ELR (cell line): ENCODE measurements at regions not wholly inside any gene's neighbourhood (a gene's known extent, or its start where the extent isn't known, plus 50 kb on each side); places are given as distances from the start of the nearest gene placed in this dataset.
A peak's percentile ranks its signal among the peaks of the same experiment; 100 is the strongest.
"Not testable (repeated sequence)": the region's sequence is repeated elsewhere in the genome, so short reads cannot be mapped to it uniquely, and the experiment has no call there.

ENCODE experiments used
- DNase-seq: peaks from one replicate; pipeline ENCODE4 v3.0.0-alpha.2; 2015; ENCODE audit warnings: low read depth

DNA sequence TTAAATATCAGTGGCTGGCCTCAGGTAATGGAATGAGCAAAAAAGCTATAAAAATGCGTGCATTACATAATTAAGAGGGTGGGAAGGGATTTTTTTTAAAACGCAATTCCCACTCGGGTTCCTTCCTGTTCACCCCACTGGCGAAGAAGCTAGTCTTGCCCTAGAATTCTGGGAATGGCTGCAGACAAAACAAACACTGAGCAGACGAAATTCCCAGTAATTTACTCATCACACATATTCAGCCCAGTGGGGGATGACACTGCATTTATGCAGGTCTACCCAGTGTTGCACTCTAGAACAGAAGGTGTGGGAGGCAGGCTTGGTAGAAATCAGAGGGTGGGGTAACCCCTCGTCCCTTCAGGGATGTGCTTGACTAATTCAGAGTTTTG lies 2695.0 kb upstream of the DEFB115 start:
- DNase-seq = peak; percentile 76

- peak; percentile 75 for DNase-seq
These were observed 2694.5 kb upstream of the DEFB115 start for GRCh38 chr20:28562899-28563521.

DNA sequence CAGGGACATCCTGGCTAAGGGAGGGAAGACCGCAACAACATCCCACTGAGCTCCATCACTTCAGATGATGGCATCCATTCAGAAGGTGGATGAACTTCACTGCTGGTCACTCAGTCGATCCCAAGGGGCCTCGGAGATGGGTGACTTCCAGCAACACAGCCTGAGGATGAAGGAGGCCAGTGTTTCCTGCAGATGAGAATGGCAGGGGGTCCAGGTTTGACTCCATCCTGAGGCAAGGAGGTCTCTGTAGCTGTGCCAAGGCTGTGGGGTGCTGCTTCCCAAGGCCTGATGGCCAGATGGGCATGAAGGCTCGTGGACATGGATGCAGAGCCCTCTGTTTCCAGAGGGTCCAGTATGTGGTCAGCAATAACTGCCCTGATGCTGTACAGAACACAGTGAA lies 2693.4 kb upstream of the DEFB115 start:
- DNase-seq = not testable (repeated sequence)

DNA sequence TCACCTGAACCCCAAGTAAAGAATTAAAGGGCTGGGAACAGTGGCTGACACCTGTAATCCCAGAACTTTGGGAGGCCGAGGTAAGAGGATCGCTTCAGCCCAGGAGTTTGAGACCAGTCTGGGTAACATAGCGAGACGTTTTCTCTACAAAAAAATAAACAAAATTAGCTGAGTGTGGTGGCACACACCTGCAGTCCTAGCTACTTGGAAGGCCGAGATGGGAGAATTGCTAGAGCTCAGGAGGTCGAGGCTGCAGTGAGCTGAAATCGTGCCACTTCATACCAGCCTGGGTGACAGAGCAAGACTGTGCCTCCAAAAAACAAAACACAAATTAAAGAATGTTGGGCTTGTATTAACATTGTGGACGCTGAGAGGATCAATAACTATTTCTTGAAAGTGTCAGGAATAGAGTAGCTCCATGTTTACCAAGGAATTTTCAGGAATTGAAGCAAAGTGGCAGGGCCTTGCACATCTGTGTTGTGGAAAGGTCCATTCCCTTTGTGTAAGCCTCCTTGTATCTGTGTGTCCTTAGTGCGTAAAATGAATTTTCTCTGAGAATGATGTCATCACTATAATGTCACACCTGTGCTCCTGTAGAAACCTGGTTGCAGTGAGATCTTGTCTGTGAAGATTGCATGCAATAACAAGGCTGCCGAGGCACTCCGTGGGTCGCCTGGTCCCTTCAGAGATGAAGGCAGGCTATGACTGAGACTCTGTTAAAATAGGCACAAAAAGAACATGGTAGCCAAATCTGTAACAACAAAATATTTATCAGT lies 2692.6 kb upstream of the DEFB115 start:
- not testable (repeated sequence) for DNase-seq

DNA sequence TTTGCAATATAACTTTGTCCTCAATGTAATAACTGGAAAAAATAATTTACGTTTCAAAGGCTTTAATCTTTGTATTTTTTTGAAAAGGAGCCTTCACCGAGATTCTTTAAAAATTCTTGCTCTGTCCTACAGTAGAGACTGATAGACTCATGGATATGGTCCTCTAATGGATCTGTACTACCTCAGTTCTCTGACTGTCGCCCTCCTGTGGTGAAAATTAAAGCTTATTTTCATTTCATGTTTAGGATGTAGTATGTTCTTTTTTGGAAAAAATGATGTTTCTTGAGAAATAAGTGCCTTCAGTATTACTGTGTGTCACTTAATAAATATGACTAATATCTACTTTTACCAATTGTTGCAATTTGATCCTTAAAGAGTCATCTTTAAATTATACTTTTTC lies 2681.5 kb upstream of the DEFB115 start:
- peak; percentile 49 for DNase-seq

GRCh38 chr20:28591680-28592079 lies 2665.8 kb upstream of the DEFB115 start:
- DNase-seq = not testable (repeated sequence)

DNA sequence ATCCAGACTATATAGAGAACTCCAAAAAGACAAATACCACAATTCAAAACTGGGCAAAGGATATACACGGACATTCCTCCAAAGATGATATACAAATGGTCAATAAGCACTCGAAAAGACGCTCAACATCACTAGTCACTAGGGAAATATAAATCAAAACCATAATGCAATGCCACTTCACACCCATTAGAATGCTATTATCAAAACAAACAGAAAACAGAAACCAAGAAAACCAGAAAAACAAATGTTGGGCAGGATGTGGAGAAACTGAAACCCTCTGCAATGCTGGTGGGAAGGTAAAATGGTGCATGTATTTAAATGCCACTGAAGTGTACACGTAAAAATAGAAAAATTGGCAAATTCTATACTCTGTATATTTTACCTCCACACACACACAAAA lies 2664.1 kb upstream of the DEFB115 start:
- not testable (repeated sequence) for DNase-seq

GRCh38 chr20:28594476-28594875 lies 2663.0 kb upstream of the DEFB115 start:
- DNase-seq = not testable (repeated sequence)

DNA sequence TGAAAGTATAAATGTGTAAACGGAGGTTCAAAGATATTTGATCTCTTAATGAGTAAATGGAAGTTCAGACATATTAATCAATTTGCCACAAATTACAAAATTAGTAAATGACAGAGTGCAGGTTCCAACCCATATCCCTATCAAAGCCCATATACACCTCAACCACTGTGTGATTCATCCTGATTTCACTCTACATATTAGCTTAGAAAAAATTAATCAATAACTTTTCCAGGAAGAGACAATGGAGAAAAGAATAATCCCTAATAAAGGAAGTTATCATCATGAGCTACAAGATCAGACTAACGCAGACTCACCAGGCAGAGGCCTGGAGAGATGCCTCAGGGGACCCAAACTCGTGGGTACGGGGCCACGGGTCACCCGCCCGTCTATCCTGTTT lies 2655.5 kb upstream of the DEFB115 start:
- DNase-seq = not testable (repeated sequence)

DNA sequence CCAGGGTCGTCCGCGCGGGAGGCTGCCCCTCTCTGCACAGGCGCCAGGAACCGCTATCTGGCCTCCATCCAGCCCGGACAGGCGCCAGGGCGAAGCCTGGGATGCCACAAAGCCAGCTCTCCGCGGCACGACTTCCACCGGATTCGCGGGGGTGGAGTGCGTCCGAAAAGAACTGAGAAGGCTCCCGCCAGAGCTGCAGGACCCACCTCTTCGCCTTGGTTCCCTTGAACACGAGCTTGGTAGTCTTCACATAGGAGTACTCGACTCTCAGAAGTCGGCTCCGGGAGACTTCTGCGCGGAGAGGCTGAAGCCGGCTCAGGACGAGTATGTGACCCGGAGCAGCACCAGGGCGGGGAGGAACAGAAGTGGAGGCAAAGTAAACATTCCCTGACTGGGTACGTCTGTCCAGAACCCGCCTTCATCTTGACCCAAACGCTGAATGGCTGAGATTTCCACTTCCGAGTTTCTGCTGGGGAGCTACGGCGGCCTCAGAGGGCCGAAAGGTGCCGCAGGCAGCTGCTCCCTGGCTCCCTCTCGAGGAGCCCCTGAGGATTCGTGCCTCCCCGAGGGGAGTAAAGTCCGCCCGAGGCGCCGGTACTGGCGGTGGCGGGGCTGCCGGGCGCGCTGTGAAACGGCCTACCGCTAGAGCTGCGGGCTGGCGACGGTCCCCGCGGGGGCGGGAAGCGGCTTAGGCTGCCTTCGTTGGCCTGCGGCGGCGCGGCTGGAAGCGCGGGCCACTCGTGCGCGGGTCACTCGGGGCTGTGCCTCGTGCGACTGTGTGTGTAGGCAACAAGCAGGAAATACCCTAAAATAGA lies 2654.9 kb upstream of the DEFB115 start:
- peak; percentile 92 for DNase-seq

DNA sequence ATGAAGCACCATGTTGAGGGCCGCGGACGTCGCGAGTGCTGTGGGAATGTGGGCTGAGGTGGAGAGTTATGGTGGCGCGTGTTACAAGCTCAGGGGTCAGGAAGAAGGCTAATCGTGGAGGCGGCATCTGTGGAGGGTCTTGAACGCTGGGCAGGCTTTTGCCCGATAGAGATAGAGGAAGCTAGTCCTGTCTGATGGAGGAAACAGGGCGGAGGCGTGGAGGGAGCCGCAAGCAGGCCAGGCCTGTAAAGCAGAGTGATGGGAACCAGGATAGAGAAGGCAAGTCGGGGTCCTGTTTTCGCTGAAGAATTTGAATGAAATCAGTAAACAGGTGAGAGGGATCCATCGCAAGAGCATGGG lies 2654.3 kb upstream of the DEFB115 start:
- not testable (repeated sequence) for DNase-seq

GRCh38 chr20:28616354-28616753 lies 2641.1 kb upstream of the DEFB115 start:
- DNase-seq = no peak

- DNase-seq = not testable (repeated sequence)
These were observed 2637.4 kb upstream of the DEFB115 start for GRCh38 chr20:28619956-28620651.

DNA sequence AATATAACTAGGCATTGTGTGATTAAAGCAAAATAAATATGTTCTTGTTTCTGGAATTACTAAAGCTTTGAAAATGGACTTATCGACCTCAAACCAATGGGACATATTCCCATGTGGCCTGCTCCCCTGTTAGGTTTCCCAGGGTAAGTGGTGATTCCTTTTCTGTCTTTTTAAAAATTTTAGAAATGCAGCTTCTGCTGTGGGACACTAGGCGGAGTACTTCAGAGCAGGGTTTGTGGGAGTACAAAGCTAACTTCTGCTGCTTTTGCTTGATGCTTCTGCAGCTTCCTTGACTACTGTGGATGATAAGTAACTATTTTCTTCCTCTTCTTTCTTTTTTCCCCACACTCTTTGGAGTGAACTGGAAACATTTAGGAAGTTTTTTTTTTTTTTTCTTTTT lies 2632.4 kb upstream of the DEFB115 start:
- peak; percentile 15 for DNase-seq

DNA sequence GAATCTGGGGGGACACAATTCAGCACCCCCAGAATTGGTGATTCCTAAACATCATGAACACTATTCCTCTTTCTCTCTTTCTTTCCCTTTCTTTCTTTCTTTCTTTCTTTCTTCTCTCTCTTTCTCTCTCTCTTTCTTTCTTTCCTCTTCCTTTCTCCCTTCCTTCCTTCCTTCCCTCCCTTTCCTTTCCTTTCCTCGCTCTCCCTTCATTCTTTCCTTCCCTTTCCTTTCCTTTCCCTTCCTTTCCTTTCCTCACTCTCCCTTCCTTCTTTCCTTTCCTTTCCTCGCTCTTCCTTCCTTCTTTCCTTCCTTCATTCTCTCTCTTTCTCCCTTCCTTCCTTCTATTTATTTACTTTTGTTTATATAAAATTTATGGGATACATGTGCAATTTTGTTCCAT lies 2616.6 kb upstream of the DEFB115 start:
- DNase-seq = not testable (repeated sequence)
